ENCODE measurements at regions not wholly inside any gene's neighbourhood (a gene's known extent, or its start where the extent isn't known, plus 50 kb on each side); places are given as distances from the start of the nearest gene placed in this dataset.

DNA sequence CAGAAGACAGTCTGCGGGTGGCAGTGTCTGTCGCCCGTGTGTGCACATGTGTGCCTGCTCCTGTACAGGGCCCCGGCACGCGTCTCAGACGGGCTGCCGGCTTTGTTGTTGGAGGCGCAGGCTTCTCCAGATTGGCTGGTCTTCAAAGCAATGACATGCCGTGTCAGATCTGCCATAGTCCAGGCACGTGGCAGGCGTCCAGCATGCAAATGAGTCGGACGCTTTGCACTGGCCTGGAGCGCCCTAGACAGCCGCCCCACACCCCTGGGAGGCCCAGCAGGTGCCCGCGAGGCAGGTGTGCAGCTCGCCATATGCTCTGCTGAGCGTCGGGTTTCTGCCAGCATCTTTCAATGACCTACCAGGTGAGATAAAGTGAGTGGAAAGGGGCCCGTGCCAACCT, 71.5 kb downstream of the GADD45G start:
- TF ChIP-seq, protein P1, sequence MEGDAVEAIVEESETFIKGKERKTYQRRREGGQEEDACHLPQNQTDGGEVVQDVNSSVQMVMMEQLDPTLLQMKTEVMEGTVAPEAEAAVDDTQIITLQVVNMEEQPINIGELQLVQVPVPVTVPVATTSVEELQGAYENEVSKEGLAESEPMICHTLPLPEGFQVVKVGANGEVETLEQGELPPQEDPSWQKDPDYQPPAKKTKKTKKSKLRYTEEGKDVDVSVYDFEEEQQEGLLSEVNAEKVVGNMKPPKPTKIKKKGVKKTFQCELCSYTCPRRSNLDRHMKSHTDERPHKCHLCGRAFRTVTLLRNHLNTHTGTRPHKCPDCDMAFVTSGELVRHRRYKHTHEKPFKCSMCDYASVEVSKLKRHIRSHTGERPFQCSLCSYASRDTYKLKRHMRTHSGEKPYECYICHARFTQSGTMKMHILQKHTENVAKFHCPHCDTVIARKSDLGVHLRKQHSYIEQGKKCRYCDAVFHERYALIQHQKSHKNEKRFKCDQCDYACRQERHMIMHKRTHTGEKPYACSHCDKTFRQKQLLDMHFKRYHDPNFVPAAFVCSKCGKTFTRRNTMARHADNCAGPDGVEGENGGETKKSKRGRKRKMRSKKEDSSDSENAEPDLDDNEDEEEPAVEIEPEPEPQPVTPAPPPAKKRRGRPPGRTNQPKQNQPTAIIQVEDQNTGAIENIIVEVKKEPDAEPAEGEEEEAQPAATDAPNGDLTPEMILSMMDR (IDR thresholded peaks at IDR 0.05; ENCODE audit: low read depth, low read length) = no peak
- TF ChIP-seq, protein P2, sequence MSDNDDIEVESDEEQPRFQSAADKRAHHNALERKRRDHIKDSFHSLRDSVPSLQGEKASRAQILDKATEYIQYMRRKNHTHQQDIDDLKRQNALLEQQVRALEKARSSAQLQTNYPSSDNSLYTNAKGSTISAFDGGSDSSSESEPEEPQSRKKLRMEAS (IDR thresholded peaks at IDR 0.05; ENCODE audit: low read depth, low read length) = no peak
- TF ChIP-seq POLR2A (IDR thresholded peaks at IDR 0.05; ENCODE audit: extremely low read depth, insufficient read length) = no peak
